Suppressor macrophage (primary cell): ENCODE measurements at regions not wholly inside any gene's neighbourhood (a gene's known extent, or its start where the extent isn't known, plus 50 kb on each side); places are given as distances from the start of the nearest gene placed in this dataset.
"Not testable (repeated sequence)": the region's sequence is repeated elsewhere in the genome, so short reads cannot be mapped to it uniquely, and the experiment has no call there.

ENCODE experiments used
- DNase-seq, 4 experiments: peaks; one replicate each; pipeline ENCODE4 v3.0.0-alpha.2; 2020 to 2022

- DNase-seq = no peak
These were observed 82.0 kb upstream of the PPM1B start for GRCh38 chr2:44086629-44087028.

- DNase-seq = peak; percentile 90 to 95 (median 93)
These were observed 81.5 kb upstream of the PPM1B start for GRCh38 chr2:44087036-44087713.

GRCh38 chr2:44087714-44088092, 81.0 kb upstream of the PPM1B start:
- DNase-seq = no peak

GRCh38 chr2:44092519-44092918, 76.2 kb upstream of the PPM1B start:
- DNase-seq = not testable (repeated sequence)

- DNase-seq = no peak
These were observed 74.7 kb upstream of the PPM1B start for GRCh38 chr2:44093970-44094369.

GRCh38 chr2:44097322-44097907, 71.3 kb upstream of the PPM1B start:
- DNase-seq = peak in 3 of 4 experiments; percentile 31 to 51 (median 40)

GRCh38 chr2:44098050-44098449, 70.6 kb upstream of the PPM1B start:
- peak; percentile 48 to 73 (median 70) for DNase-seq

- no peak for DNase-seq
These were observed 69.8 kb upstream of the PPM1B start for GRCh38 chr2:44098891-44099290.

- DNase-seq = peak; percentile 93 to 99 (median 94)
These were observed 68.3 kb upstream of the PPM1B start for GRCh38 chr2:44100351-44100750.

- DNase-seq = peak in 1 of 4 experiments; percentile 7
These were observed 67.4 kb upstream of the PPM1B start for GRCh38 chr2:44101246-44101645.

GRCh38 chr2:44102790-44103562, 65.7 kb upstream of the PPM1B start:
- peak; percentile 27 to 73 (median 46) for DNase-seq

GRCh38 chr2:44103639-44104038, 65.0 kb upstream of the PPM1B start:
- peak in 2 of 4 experiments; percentile 13 to 34 for DNase-seq

- DNase-seq = no peak
These were observed 63.8 kb upstream of the PPM1B start for GRCh38 chr2:44104855-44105271.

- DNase-seq = not testable (repeated sequence)
These were observed 62.2 kb upstream of the PPM1B start for GRCh38 chr2:44106509-44106908.

GRCh38 chr2:44107086-44107740, 61.5 kb upstream of the PPM1B start:
- no peak for DNase-seq

GRCh38 chr2:44107974-44108373, 60.7 kb upstream of the PPM1B start:
- peak in 3 of 4 experiments; percentile 23 to 40 (median 30) for DNase-seq

GRCh38 chr2:44109166-44109565, 59.5 kb upstream of the PPM1B start:
- DNase-seq = peak; percentile 14 to 70 (median 32)

- no peak for DNase-seq
These were observed 58.2 kb upstream of the PPM1B start for GRCh38 chr2:44110444-44110843.

- peak in 3 of 4 experiments; percentile 20 to 37 (median 35) for DNase-seq
These were observed 56.6 kb upstream of the PPM1B start for GRCh38 chr2:44112096-44112495.

- peak in 3 of 4 experiments; percentile 36 to 61 (median 53) for DNase-seq
These were observed 52.4 kb upstream of the PPM1B start for GRCh38 chr2:44116319-44116718.

- DNase-seq = peak; percentile 52 to 82 (median 70)
These were observed 50.4 kb upstream of the PPM1B start for GRCh38 chr2:44118257-44118656.
